ENCODE measurements at regions not wholly inside any gene's neighbourhood (a gene's known extent, or its start where the extent isn't known, plus 50 kb on each side); places are given as distances from the start of the nearest gene placed in this dataset.

- no peak for DNase-seq (ENCODE audit: low read depth in 2 of 2)
Measured at GRCh38 chr12:124726596-124727263, 136.9 kb downstream of the SCARB1 start.

- no peak for DNase-seq (ENCODE audit: low read depth in 2 of 2)
Measured at GRCh38 chr12:124725597-124726237, 137.9 kb downstream of the SCARB1 start.

- no peak for DNase-seq (ENCODE audit: low read depth in 2 of 2)
Measured at GRCh38 chr12:124725099-124725498, 138.6 kb downstream of the SCARB1 start.

- no peak for DNase-seq (ENCODE audit: low read depth in 2 of 2)
Measured at GRCh38 chr12:124722878-124723277, 140.8 kb downstream of the SCARB1 start.

GRCh38 chr12:124721501-124722162 lies 142.0 kb downstream of the SCARB1 start:
- DNase-seq (ENCODE audit: low read depth in 2 of 2): no peak

- peak; percentile 92 to 96 for DNase-seq (ENCODE audit: low read depth in 2 of 2)
Measured at GRCh38 chr12:124720681-124721500, 142.8 kb downstream of the SCARB1 start.

GRCh38 chr12:124720004-124720680 lies 143.5 kb downstream of the SCARB1 start:
- DNase-seq (ENCODE audit: low read depth in 2 of 2): peak; percentile 45 to 85

GRCh38 chr12:124719231-124719630 lies 144.4 kb downstream of the SCARB1 start:
- DNase-seq (ENCODE audit: low read depth in 2 of 2): no peak

- DNase-seq (ENCODE audit: low read depth in 2 of 2): no peak
Measured at GRCh38 chr12:124718458-124718857, 145.2 kb downstream of the SCARB1 start.

GRCh38 chr12:124718036-124718435 lies 145.6 kb downstream of the SCARB1 start:
- no peak for DNase-seq (ENCODE audit: low read depth in 2 of 2)

- no peak for DNase-seq (ENCODE audit: low read depth in 2 of 2)
Measured at GRCh38 chr12:124717318-124717717, 146.3 kb downstream of the SCARB1 start.

GRCh38 chr12:124716208-124717130 lies 147.2 kb downstream of the SCARB1 start:
- DNase-seq (ENCODE audit: low read depth in 2 of 2): peak in 1 of 2 donors; percentile 12

- DNase-seq (ENCODE audit: low read depth in 2 of 2): no peak
Measured at GRCh38 chr12:124715121-124715990, 147.9 kb upstream of the NCOR2 start.

GRCh38 chr12:124713436-124714082 lies 146.1 kb upstream of the NCOR2 start:
- DNase-seq (ENCODE audit: low read depth in 2 of 2): peak; percentile 68 to 93

- peak; percentile 36 to 73 for DNase-seq (ENCODE audit: low read depth in 2 of 2)
Measured at GRCh38 chr12:124713041-124713435, 145.6 kb upstream of the NCOR2 start.

GRCh38 chr12:124711344-124711743 lies 143.9 kb upstream of the NCOR2 start:
- no peak for DNase-seq (ENCODE audit: low read depth in 2 of 2)

GRCh38 chr12:124709722-124710687 lies 142.6 kb upstream of the NCOR2 start:
- no peak for DNase-seq (ENCODE audit: low read depth in 2 of 2)

- DNase-seq (ENCODE audit: low read depth in 2 of 2): no peak
Measured at GRCh38 chr12:124707316-124707715, 139.9 kb upstream of the NCOR2 start.
